Body of pancreas (tissue), 4 donors: ENCODE measurements at regions not wholly inside any gene's neighbourhood (a gene's known extent, or its start where the extent isn't known, plus 50 kb on each side); places are given as distances from the start of the nearest gene placed in this dataset.

Source experiments
- ATAC-seq: fragments of 150-250 bp; one replicate; pipeline ENCODE4 v1.9.1; 2016
- DNase-seq, 4 donors: peaks; one replicate each; pipeline ENCODE4 v3.0.0-alpha.2; 2019
- H3K27ac ChIP-seq, 4 donors: fragments of 200-600 bp; sonication (generic); 1 replicate in 3 of 4; 2 replicates in 1 of 4; pipeline versions ENCODE4 v1.5.1 to v1.6.1; 2016 to 2019; ENCODE audit warnings: mild to moderate bottlenecking in 1 of 4, mixed read lengths in 1 of 4, moderate library complexity in 1 of 4
- H3K27me3 ChIP-seq, 2 donors: fragments of 200-600 bp; sonication (generic); one replicate each; pipeline ENCODE4 v1.6.0; 2016; ENCODE audit warnings: mild to moderate bottlenecking in 1 of 2
- H3K36me3 ChIP-seq, 2 donors: fragments of 200-600 bp; sonication (generic); replicated peaks in 1 of 2; 2 replicates each; pipeline ENCODE4 v1.5.1; 2016; ENCODE audit warnings: low read depth in 2 of 2; ENCODE audit not compliant: insufficient read depth in 1 of 2
- H3K4me1 ChIP-seq: fragments of 200-600 bp; sonication (generic); one replicate; pipeline ENCODE4 v1.6.0; 2016
- H3K4me3 ChIP-seq, 2 donors: fragments of 200-600 bp; sonication (generic); 1 replicate in 1 of 2; 2 replicates in 1 of 2; pipeline ENCODE4 v1.5.1; 2016 to 2019
- H3K9me3 ChIP-seq, 3 donors: fragments of 200-600 bp; sonication (generic); 1 replicate in 2 of 3; 2 replicates in 1 of 3; pipeline ENCODE4 v1.5.1; 2016
- CTCF ChIP-seq, 7 experiments: fragments of 450-650 bp in 4 of 7; fragments of 200-600 bp in 3 of 7; sonication (generic) in 3 of 7; IDR thresholded peaks; one replicate each; pipeline ENCODE4 v1.5.1; 2016 to 2019; ENCODE audit warnings: antibody characterized with exemption in 7 of 7
- POLR2A ChIP-seq, 3 donors: fragments of 450-650 bp; IDR thresholded peaks; one replicate each; pipeline ENCODE4 v1.6.1; 2016; ENCODE audit warnings: antibody characterized with exemption in 3 of 3, mild to moderate bottlenecking in 2 of 3
- WGBS, 2 donors: methylation state at CpG; one replicate each; pipeline ENCODE4 v1.1.5; 2017; 5-methylcytosine and 5-hydroxymethylcytosine counted together
- intact Hi-C: fragments of 100-400 bp; cut with DNase I; formaldehyde crosslinking; loops from one replicate; pipeline ENCODE4 v1.15.1; 2023

GRCh38 chr5:74325866-74326265 lies 314.7 kb downstream of the ENC1 start:
- peak overlapping the region in 3 of 4 donors; percentile 41 to 75 (median 55) for H3K27ac ChIP-seq
- H3K4me1 ChIP-seq, result peaks cover 11% of the 10 kb centered on the region
- no peak overlapping the region for H3K4me3 ChIP-seq
- TF ChIP-seq CTCF (IDR thresholded peaks at IDR 0.05) (no peak), POLR2A (IDR thresholded peaks at IDR 0.05) (no peak)
- DNase-seq (peak in 2 of 4 donors; percentile 11 to 22), ATAC-seq (peak; percentile 91)
- no peaks in the 10 kb centered on the region for H3K27me3 ChIP-seq
- no peaks in the 10 kb centered on the region for H3K36me3 ChIP-seq
- H3K9me3 ChIP-seq, result no peaks in the 10 kb centered on the region
- 74 to 76% methylated on average over 2 of the region's 2 CpGs for WGBS, 2 donors
- intact Hi-C loops, result no loop called here

- Histone ChIP-seq H3K4me3 (no peak overlapping the region), H3K9me3 (no peaks in the 10 kb centered on the region), H3K4me1 (peaks cover 11% of the 10 kb centered on the region), H3K27ac (no peak overlapping the region), H3K27me3 (no peaks in the 10 kb centered on the region), H3K36me3 (no peaks in the 10 kb centered on the region)
- ATAC-seq (no peak), DNase-seq (no peak)
- TF ChIP-seq POLR2A (IDR thresholded peaks at IDR 0.05) (no peak), CTCF (IDR thresholded peaks at IDR 0.05) (no peak)
- WGBS, 2 donors, result 81 to 98% methylated on average over 4 of the region's 4 CpGs
- intact Hi-C loops, result no loop called here
Observed at GRCh38 chr5:74324556-74324955, 316.0 kb downstream of the ENC1 start.

GRCh38 chr5:74322944-74323343 lies 317.6 kb downstream of the ENC1 start:
- ATAC-seq (no peak), DNase-seq (no peak)
- H3K4me1 ChIP-seq, result peaks cover 11% of the 10 kb centered on the region
- no peaks in the 10 kb centered on the region for H3K27me3 ChIP-seq
- 59 to 96% methylated on average over 3 of the region's 3 CpGs for WGBS, 2 donors
- no peak overlapping the region for H3K27ac ChIP-seq
- intact Hi-C loops, result no loop called here
- H3K36me3 ChIP-seq, result no peaks in the 10 kb centered on the region
- no peak for TF ChIP-seq POLR2A (IDR thresholded peaks at IDR 0.05)
- TF ChIP-seq CTCF (IDR thresholded peaks at IDR 0.05), result no peak
- H3K9me3 ChIP-seq, result no peaks in the 10 kb centered on the region
- no peak overlapping the region for H3K4me3 ChIP-seq

- Histone ChIP-seq H3K4me3 (no peak overlapping the region), H3K27ac (no peak overlapping the region), H3K36me3 (no peaks in the 10 kb centered on the region), H3K9me3 (no peaks in the 10 kb centered on the region), H3K4me1 (peaks cover 11% of the 10 kb centered on the region), H3K27me3 (no peaks in the 10 kb centered on the region)
- no peak for DNase-seq
- WGBS, 2 donors, result 53 to 58% methylated on average over 2 of the region's 2 CpGs
- intact Hi-C loops, result no loop called here
- TF ChIP-seq POLR2A (IDR thresholded peaks at IDR 0.05) (no peak), CTCF (IDR thresholded peaks at IDR 0.05) (no peak)
- ATAC-seq, result no peak
Observed at GRCh38 chr5:74322191-74322590, 318.3 kb downstream of the ENC1 start.

GRCh38 chr5:74321326-74321725 lies 319.2 kb downstream of the ENC1 start:
- intact Hi-C loops, result no loop called here
- Histone ChIP-seq H3K9me3 (no peaks in the 10 kb centered on the region), H3K4me1 (peaks cover 6% of the 10 kb centered on the region), H3K27me3 (no peaks in the 10 kb centered on the region), H3K4me3 (no peak overlapping the region), H3K27ac (no peak overlapping the region), H3K36me3 (no peaks in the 10 kb centered on the region)
- DNase-seq (no peak), ATAC-seq (no peak)
- WGBS, 2 donors, result 72 to 73% methylated on average over 5 of the region's 5 CpGs
- no peak for TF ChIP-seq POLR2A (IDR thresholded peaks at IDR 0.05)
- TF ChIP-seq CTCF (IDR thresholded peaks at IDR 0.05), result no peak
